OCI-LY1 (cell line): ENCODE measurements at regions not wholly inside any gene's neighbourhood (a gene's known extent, or its start where the extent isn't known, plus 50 kb on each side); places are given as distances from the start of the nearest gene placed in this dataset.

Experiments used
- H2AFZ ChIP-seq: fragments of 200-600 bp; sonication (generic), shearing (Covaris generic); 2 replicates; pipeline ENCODE4 v1.6.0; 2014; ENCODE audit warnings: antibody characterized with exemption, mild to moderate bottlenecking, low read length
- H3F3A ChIP-seq: fragments of 200-600 bp; sonication (generic), shearing (Covaris generic); 2 replicates; pipeline ENCODE4 v1.6.0; 2014; ENCODE audit warnings: mild to moderate bottlenecking, antibody characterized with exemption, low read length, moderate library complexity; ENCODE audit not compliant: insufficient read depth
- H3K27ac ChIP-seq: fragments of 200-600 bp; sonication (generic); 2 replicates; pipeline ENCODE4 v1.5.1; 2014; ENCODE audit warnings: low read length, mixed run types, mild to moderate bottlenecking, low read depth; ENCODE audit not compliant: poor library complexity, severe bottlenecking
- H3K27me3 ChIP-seq: fragments of 200-600 bp; sonication (generic); 2 replicates; pipeline ENCODE4 v1.6.0; 2014; ENCODE audit warnings: antibody characterized with exemption, mild to moderate bottlenecking, low read length, moderate library complexity; ENCODE audit not compliant: insufficient read depth
- H3K36me3 ChIP-seq: fragments of 200-600 bp; sonication (generic); 2 replicates; pipeline ENCODE4 v1.6.1; 2014; ENCODE audit warnings: mild to moderate bottlenecking, antibody characterized with exemption, low read length, moderate library complexity, mixed read lengths; ENCODE audit not compliant: insufficient read depth
- H3K4me1 ChIP-seq: fragments of 200-600 bp; sonication (generic); 2 replicates; pipeline ENCODE4 v1.5.1; 2014; ENCODE audit warnings: mild to moderate bottlenecking, low read length, moderate library complexity; ENCODE audit not compliant: insufficient read depth, severe bottlenecking
- H3K4me2 ChIP-seq: fragments of 200-600 bp; sonication (generic), shearing (Covaris generic); 2 replicates; pipeline ENCODE4 v1.6.1; 2014; ENCODE audit warnings: low read length
- H3K4me3 ChIP-seq: fragments of 200-600 bp; sonication (generic); 2 replicates; pipeline ENCODE4 v1.5.1; 2014; ENCODE audit warnings: low read length, low read depth, mild to moderate bottlenecking, mixed read lengths; ENCODE audit not compliant: poor library complexity, severe bottlenecking
- H3K79me2 ChIP-seq: fragments of 200-600 bp; shearing (Covaris generic); 2 replicates; pipeline ENCODE4 v1.6.1; 2016; ENCODE audit warnings: mixed run types, low read length, mixed read lengths; ENCODE audit not compliant: insufficient read depth
- H3K9ac ChIP-seq: fragments of 200-600 bp; sonication (generic), shearing (Covaris generic); 2 replicates; pipeline ENCODE4 v1.6.1; 2014; ENCODE audit warnings: mild to moderate bottlenecking, low read length, mixed read lengths
- H3K9me2 ChIP-seq: fragments of 200-600 bp; sonication (generic), shearing (Covaris generic); 2 replicates; pipeline ENCODE4 v1.6.1; 2014; ENCODE audit warnings: low read depth, mild to moderate bottlenecking, low read length, mixed read lengths
- H3K9me3 ChIP-seq: fragments of 200-600 bp; shearing (Covaris generic); 2 replicates; pipeline ENCODE4 v1.6.1; 2014; ENCODE audit warnings: low read length, mixed read lengths
- H4K20me1 ChIP-seq: fragments of 200-600 bp; sonication (generic), shearing (Covaris generic); 2 replicates; pipeline ENCODE4 v1.6.0; 2016; ENCODE audit warnings: mild to moderate bottlenecking, low read length; ENCODE audit not compliant: insufficient read depth
- EZH2 ChIP-seq: fragments of 200-600 bp; sonication (generic), shearing (Covaris generic); IDR thresholded peaks from 2 replicates; pipeline ENCODE4 v1.8.0; 2017; ENCODE audit warnings: borderline replicate concordance, mixed run types, mild to moderate bottlenecking, antibody characterized with exemption, low read length, moderate library complexity, mixed read lengths
- TF ChIP-seq, protein P1 (sequence below): fragments of 200-600 bp; sonication (generic), shearing (Covaris generic); IDR thresholded peaks from 2 replicates; pipeline ENCODE4 v1.5.1; 2017; ENCODE audit warnings: mild to moderate bottlenecking, antibody characterized with exemption, low read length, moderate library complexity, mixed read lengths

GRCh38 chr12:19025582-19025981 is 104.0 kb upstream of the PLEKHA5 start:
- no peaks in the 10 kb centered on the region for H4K20me1 ChIP-seq
- no peaks in the 10 kb centered on the region for H3F3A ChIP-seq
- no peak overlapping the region for H2AFZ ChIP-seq
- TF ChIP-seq, protein P1, sequence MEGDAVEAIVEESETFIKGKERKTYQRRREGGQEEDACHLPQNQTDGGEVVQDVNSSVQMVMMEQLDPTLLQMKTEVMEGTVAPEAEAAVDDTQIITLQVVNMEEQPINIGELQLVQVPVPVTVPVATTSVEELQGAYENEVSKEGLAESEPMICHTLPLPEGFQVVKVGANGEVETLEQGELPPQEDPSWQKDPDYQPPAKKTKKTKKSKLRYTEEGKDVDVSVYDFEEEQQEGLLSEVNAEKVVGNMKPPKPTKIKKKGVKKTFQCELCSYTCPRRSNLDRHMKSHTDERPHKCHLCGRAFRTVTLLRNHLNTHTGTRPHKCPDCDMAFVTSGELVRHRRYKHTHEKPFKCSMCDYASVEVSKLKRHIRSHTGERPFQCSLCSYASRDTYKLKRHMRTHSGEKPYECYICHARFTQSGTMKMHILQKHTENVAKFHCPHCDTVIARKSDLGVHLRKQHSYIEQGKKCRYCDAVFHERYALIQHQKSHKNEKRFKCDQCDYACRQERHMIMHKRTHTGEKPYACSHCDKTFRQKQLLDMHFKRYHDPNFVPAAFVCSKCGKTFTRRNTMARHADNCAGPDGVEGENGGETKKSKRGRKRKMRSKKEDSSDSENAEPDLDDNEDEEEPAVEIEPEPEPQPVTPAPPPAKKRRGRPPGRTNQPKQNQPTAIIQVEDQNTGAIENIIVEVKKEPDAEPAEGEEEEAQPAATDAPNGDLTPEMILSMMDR = no peak
- no peak for TF ChIP-seq EZH2
- no peaks in the 10 kb centered on the region for H3K79me2 ChIP-seq
- H3K27ac ChIP-seq = no peak overlapping the region
- H3K9me2 ChIP-seq = no peaks in the 10 kb centered on the region
- no peak overlapping the region for H3K9ac ChIP-seq
- H3K4me1 ChIP-seq = no peaks in the 10 kb centered on the region
- H3K4me3 ChIP-seq = no peak overlapping the region
- no peaks in the 10 kb centered on the region for H3K36me3 ChIP-seq
- no peaks in the 10 kb centered on the region for H3K27me3 ChIP-seq
- H3K4me2 ChIP-seq = no peak overlapping the region
- no peaks in the 10 kb centered on the region for H3K9me3 ChIP-seq

GRCh38 chr12:19026034-19026433 is 103.5 kb upstream of the PLEKHA5 start:
- no peak overlapping the region for H3K9ac ChIP-seq
- no peak overlapping the region for H3K4me2 ChIP-seq
- TF ChIP-seq, protein P1 = no peak
- no peak for TF ChIP-seq EZH2
- H3K9me2 ChIP-seq = no peaks in the 10 kb centered on the region
- H3K79me2 ChIP-seq = no peaks in the 10 kb centered on the region
- H3K27ac ChIP-seq = no peak overlapping the region
- H3K9me3 ChIP-seq = no peaks in the 10 kb centered on the region
- H2AFZ ChIP-seq = no peak overlapping the region
- H4K20me1 ChIP-seq = no peaks in the 10 kb centered on the region
- H3F3A ChIP-seq = no peaks in the 10 kb centered on the region
- H3K27me3 ChIP-seq = no peaks in the 10 kb centered on the region
- H3K4me1 ChIP-seq = no peaks in the 10 kb centered on the region
- H3K4me3 ChIP-seq = no peak overlapping the region
- H3K36me3 ChIP-seq = no peaks in the 10 kb centered on the region

DNA sequence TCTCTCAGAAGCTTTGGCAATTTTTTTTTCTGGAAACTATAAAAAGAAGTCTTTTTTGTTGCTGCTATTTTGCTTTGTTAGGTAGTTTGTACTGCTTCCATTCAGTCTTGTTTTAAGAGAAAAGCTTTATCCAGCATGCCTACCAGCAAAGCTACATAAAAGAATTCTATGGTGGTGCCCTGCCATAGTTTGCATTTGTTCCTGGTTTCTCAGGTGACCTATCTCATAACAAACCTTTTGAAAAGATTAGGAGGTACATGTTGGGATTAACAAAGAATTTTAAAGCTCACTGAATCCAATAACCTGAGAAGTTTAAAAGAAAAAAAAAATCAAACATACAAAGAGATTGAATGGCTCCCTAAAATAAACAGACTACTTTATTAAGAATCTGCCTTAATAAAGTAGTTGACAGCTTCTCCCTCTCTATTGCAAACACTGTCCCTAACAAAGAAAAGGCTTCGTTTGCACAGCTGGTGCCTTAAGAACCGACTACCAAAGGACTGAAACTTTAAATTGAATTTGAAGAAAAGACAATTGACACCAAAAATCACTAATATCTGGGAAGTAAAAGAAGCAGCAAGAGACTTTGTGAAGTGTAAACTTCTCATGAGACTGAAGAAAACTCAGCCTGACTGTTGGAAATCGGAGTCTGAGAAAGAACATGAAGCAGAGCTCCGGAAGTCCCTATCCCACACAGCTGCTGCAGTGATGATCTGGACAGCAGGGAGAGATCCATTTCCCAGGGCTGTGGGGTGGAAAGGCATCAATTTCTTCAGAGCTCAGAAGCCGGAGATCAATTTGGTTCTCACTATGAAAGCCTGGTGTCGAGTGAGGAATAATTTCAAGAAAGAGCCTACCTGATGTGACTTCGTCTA is 102.7 kb upstream of the PLEKHA5 start:
- H3K27ac ChIP-seq = no peak overlapping the region
- no peaks in the 10 kb centered on the region for H4K20me1 ChIP-seq
- no peak overlapping the region for H2AFZ ChIP-seq
- no peaks in the 10 kb centered on the region for H3K79me2 ChIP-seq
- no peaks in the 10 kb centered on the region for H3K4me1 ChIP-seq
- TF ChIP-seq, protein P1 = no peak
- TF ChIP-seq EZH2 = no peak
- no peaks in the 10 kb centered on the region for H3K36me3 ChIP-seq
- H3K9ac ChIP-seq = no peak overlapping the region
- H3K9me2 ChIP-seq = no peaks in the 10 kb centered on the region
- H3K9me3 ChIP-seq = no peaks in the 10 kb centered on the region
- H3K4me3 ChIP-seq = no peak overlapping the region
- no peaks in the 10 kb centered on the region for H3F3A ChIP-seq
- H3K4me2 ChIP-seq = no peak overlapping the region
- no peaks in the 10 kb centered on the region for H3K27me3 ChIP-seq
